Activated naive CD8-positive, alpha-beta T cell treated with anti-CD3 and anti-CD28 coated beads, Interleukin-2, amount 10 ng/mL, durations not matched to agents 7 days and 5 days (primary cell): ENCODE measurements at regions not wholly inside any gene's neighbourhood (a gene's known extent, or its start where the extent isn't known, plus 50 kb on each side); places are given as distances from the start of the nearest gene placed in this dataset.

Experiments used
- ATAC-seq: fragments of 150-1000 bp; cut with Tn5 transposase; one replicate; pipeline ENCODE4 v1.10.0; 2021; ENCODE audit warnings: low read depth, moderate library complexity
- POLR2A ChIA-PET: fragments of 350-600 bp; sonication (Branson Sonifier 250); formaldehyde crosslinking; loops from one replicate; lab custom pipeline; 2021; ENCODE audit warnings: antibody characterized with exemption; lab: Charles Lee
- DNase-seq: peaks from one replicate; pipeline ENCODE4 v3.0.0; 2021
- H3K27ac Mint-ChIP-seq: one replicate; pipeline ENCODE4 v1.8.0; 2022; ENCODE audit warnings: mild to moderate bottlenecking, mixed read lengths
- H3K27me3 Mint-ChIP-seq: one replicate; pipeline ENCODE4 v1.8.0; 2022; ENCODE audit warnings: mild to moderate bottlenecking, moderate library complexity, mixed read lengths
- H3K36me3 Mint-ChIP-seq: one replicate; pipeline ENCODE4 v1.8.0; 2021; ENCODE audit warnings: mild to moderate bottlenecking, mixed read lengths
- H3K4me1 Mint-ChIP-seq: one replicate; pipeline ENCODE4 v1.8.0; 2021; ENCODE audit warnings: mixed read lengths
- H3K4me3 Mint-ChIP-seq: one replicate; pipeline ENCODE4 v1.8.0; 2022; ENCODE audit warnings: mild to moderate bottlenecking, moderate library complexity, mixed read lengths
- H3K9me3 Mint-ChIP-seq: one replicate; pipeline ENCODE4 v1.8.0; 2021; ENCODE audit warnings: mixed read lengths

DNA sequence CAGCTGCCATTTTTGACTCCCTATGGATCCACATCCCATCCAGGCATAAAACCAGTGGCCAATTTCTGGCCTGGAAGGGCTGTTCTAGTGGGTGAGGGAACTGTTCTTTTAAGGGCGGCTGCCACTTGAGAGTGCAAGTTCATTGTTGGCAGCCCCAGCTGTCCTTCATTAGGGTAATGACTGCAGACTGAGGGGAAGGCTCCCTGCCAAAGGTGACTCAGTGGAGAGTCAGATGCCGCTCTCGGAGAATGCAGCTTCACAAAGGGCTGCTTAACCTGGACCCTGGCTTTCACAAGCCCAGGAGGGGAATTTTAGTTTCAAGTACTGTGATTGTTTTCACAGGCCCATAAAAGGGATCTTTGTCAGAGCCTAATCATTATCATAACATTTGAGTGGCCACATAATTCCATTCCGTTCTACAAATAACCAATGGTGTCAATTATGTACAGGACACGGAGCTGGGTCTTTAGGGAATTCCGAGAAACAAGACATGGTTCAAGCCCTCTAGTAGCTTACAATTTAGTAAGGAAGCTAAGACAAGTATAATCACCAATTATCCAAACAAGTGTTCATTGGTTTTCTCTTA, 235.7 kb downstream of the CDCA7 start:
- DNase-seq, result no peak
- Mint-ChIP-seq H3K4me3 (no peak overlapping the region), H3K9me3 (peaks cover 9% of the 10 kb centered on the region), H3K4me1 (no peaks in the 10 kb centered on the region), H3K27ac (no peak overlapping the region), H3K36me3 (peaks cover 2% of the 10 kb centered on the region), H3K27me3 (peaks cover 14% of the 10 kb centered on the region)
- POLR2A ChIA-PET, result no interaction called here
- no peak for ATAC-seq

DNA sequence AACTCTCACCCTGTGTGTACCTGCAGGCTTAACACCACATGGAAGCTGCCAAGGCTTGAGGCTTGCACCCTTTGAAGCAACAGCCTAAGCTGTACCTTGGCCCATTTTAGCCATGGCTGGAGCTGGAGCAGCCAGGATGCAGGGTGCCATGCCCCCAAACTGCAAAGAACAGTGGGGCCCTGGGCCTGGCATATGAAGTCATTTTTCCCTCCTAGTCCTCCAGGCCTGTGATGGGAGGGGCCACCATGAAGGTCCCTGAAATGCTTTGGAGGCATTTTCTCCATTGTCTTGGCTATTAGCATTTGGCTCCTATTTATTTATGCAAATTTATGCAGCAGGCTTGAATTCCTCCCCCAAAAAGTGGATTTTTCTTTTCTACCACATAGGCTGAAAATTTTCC, 238.4 kb downstream of the CDCA7 start:
- Mint-ChIP-seq H3K4me3 (no peak overlapping the region), H3K27me3 (peaks cover 12% of the 10 kb centered on the region), H3K4me1 (no peaks in the 10 kb centered on the region), H3K27ac (no peak overlapping the region), H3K9me3 (peaks cover 9% of the 10 kb centered on the region), H3K36me3 (peaks cover 2% of the 10 kb centered on the region)
- no peak for DNase-seq
- ATAC-seq, result no peak
- POLR2A ChIA-PET, result no interaction called here

DNA sequence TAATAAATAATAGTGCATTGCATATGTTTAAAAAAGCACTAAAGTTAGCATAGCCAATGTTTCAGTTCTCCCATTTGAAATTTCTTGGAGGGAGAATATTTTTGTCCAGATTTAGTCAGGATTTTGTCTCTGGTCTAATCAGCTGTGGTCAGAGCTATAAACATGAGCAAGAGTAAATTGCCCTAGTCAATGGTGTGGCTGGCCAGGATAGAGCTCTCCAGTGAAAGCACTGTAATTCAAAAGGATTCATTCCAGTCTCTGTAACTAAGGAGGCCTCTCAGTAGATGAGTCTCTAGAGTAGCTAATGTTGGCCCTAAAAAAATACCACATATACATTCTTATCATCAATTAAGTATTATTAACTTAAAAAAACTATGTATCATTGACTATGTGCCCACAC, 241.6 kb downstream of the CDCA7 start:
- H3K4me3 Mint-ChIP-seq, result no peak overlapping the region
- peaks cover 9% of the 10 kb centered on the region for H3K9me3 Mint-ChIP-seq
- POLR2A ChIA-PET, result no interaction called here
- H3K4me1 Mint-ChIP-seq, result no peaks in the 10 kb centered on the region
- peaks cover 23% of the 10 kb centered on the region for H3K27me3 Mint-ChIP-seq
- peaks cover 2% of the 10 kb centered on the region for H3K36me3 Mint-ChIP-seq
- H3K27ac Mint-ChIP-seq, result no peak overlapping the region
- DNase-seq (no peak), ATAC-seq (no peak)

DNA sequence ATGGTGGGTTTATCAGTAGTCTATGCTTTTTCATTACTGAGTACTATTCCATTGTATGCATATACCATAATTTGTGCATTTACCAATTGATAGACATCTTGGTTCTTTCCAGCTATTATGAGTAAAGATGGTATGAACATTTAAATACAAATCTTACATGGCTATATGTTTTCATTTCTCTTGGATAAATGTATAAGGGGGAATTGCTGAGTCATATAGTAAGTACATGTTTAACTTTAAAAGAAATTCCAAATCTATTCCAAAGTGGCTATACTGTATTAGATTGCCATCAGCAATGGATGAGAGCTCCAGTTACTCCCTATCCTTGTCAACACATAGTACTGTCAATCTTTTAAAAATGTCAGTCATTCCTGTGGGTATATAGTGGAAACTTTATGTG, 243.9 kb downstream of the CDCA7 start:
- peaks cover 23% of the 10 kb centered on the region for H3K27me3 Mint-ChIP-seq
- H3K9me3 Mint-ChIP-seq, result peaks cover 4% of the 10 kb centered on the region
- no peaks in the 10 kb centered on the region for H3K4me1 Mint-ChIP-seq
- DNase-seq (no peak), ATAC-seq (no peak)
- no peak overlapping the region for H3K4me3 Mint-ChIP-seq
- peaks cover 2% of the 10 kb centered on the region for H3K36me3 Mint-ChIP-seq
- POLR2A ChIA-PET, result no interaction called here
- H3K27ac Mint-ChIP-seq, result no peak overlapping the region

DNA sequence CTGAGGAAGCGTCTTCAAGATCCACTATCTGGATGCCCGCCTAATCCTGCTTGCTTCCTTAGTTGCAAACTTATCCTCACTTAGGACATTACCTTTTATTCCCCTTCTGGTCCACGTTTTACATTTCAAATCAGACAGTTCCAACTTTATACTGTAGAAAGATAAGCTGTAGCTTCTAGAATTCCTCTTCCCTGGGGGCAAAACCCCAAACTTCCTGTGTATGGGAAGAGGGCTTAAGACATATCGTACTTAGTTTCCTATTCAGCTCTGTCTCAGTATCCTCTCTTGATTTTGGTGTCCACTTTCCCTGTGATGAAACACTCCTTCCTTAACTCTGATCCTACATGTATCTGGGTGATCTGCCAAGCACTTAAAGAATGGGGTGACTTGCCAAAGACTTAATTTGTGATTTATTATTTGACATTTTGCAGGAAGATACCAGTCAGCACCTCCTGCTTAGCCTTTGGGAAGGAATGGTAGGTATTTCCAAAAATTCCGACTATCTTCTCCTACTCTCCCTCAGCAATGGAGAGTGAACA, 245.2 kb downstream of the CDCA7 start:
- Mint-ChIP-seq H3K27ac (no peak overlapping the region), H3K36me3 (no peaks in the 10 kb centered on the region), H3K4me3 (no peak overlapping the region), H3K9me3 (peaks cover 2% of the 10 kb centered on the region), H3K4me1 (no peaks in the 10 kb centered on the region), H3K27me3 (peaks cover 15% of the 10 kb centered on the region)
- POLR2A ChIA-PET, result no interaction called here
- ATAC-seq (no peak), DNase-seq (no peak)

DNA sequence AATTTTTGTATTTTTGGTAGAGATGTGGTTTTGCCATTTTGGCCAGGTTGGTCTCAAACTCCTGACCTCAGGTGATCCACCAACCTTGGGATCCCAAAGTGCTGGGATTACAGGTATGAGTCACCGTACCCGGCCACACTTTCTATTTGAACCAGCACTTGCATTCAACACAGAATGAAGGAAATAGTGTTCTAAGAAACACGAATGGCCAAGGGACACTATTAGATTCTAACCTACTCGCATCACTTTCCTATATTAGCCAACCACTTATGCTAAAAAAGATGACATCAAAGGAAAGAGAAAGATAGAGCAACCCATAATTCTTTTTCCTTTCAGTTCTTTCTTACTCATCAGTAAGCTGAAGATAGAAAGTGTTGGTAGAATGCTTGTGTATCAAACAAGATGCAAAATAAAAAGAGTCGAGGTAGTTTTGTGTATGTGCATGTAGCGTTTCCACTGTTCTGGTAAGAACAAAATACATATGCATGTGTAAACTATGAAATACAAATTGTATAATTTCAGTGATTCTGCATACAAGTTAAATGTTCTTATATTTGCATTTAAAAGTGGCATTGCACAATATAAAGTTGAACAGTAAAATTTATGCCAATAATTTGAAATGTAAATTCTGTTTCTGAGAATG, 247.6 kb downstream of the CDCA7 start:
- POLR2A ChIA-PET, result no interaction called here
- H3K4me3 Mint-ChIP-seq, result no peak overlapping the region
- no peak for DNase-seq

DNA sequence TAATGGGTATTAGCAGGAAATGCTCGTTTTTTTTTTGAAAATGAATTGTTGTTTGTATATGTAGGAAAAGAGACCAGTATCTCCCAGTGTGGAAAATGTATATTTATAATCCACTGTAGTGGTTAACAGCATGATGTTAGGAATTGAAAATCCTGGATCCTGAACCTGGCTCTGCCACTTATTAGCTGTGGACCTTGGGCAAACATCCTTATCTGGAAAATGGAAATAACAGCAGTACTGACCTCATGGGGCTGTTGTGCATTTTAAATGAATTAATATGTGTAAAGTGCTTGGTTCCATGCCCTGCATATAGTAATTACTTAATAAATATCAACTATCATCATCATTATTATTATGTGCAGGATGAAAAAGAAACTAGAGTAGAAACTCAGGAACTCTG, 251.3 kb downstream of the CDCA7 start:
- H3K4me1 Mint-ChIP-seq, result no peaks in the 10 kb centered on the region
- H3K36me3 Mint-ChIP-seq, result no peaks in the 10 kb centered on the region
- ATAC-seq (no peak), DNase-seq (no peak)
- peaks cover 6% of the 10 kb centered on the region for H3K9me3 Mint-ChIP-seq
- no peak overlapping the region for H3K4me3 Mint-ChIP-seq
- H3K27me3 Mint-ChIP-seq, result peaks cover 31% of the 10 kb centered on the region
- H3K27ac Mint-ChIP-seq, result no peak overlapping the region
- POLR2A ChIA-PET, result no interaction called here

More for the DNA sequence above, 247.6 kb downstream of the CDCA7 start:
- H3K9me3 Mint-ChIP-seq, result peaks cover 4% of the 10 kb centered on the region
- H3K36me3 Mint-ChIP-seq, result no peaks in the 10 kb centered on the region
- H3K4me1 Mint-ChIP-seq, result no peaks in the 10 kb centered on the region
- H3K27ac Mint-ChIP-seq, result no peak overlapping the region
- no peak for ATAC-seq
- H3K27me3 Mint-ChIP-seq, result peaks cover 23% of the 10 kb centered on the region

DNA sequence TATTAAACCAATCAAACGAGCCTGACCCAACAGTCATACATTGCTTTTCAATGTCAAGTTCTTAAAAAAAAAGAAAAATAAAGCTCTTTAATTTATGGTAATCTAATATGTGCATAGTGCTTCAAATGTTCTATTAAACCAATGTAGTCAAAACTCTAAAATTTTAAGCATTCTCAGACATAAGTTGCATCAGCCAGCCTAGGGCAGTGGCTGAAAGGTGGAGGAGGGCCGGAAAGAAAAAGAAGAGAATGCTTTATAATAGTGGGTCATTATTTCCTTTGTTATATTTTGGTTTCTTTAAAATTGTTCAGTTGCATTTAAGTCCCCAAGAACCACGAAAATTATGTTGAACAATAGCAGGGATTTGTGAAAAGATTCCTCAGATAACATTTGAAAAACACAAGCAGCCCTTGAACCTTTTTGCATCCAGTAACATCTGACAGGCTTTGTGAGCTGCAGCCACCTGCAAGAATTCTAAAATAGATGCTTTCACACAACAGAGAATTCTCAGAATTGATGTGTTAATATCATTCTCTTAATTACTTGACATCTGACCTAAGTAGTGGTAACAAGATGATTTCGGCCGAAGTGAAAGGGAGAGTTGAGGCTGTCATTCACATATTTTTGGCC, 252.1 kb downstream of the CDCA7 start:
- Mint-ChIP-seq H3K36me3 (no peaks in the 10 kb centered on the region), H3K4me1 (no peaks in the 10 kb centered on the region), H3K9me3 (peaks cover 6% of the 10 kb centered on the region), H3K27ac (no peak overlapping the region), H3K27me3 (peaks cover 35% of the 10 kb centered on the region), H3K4me3 (no peak overlapping the region)
- POLR2A ChIA-PET, result no interaction called here
- DNase-seq (no peak), ATAC-seq (no peak)

DNA sequence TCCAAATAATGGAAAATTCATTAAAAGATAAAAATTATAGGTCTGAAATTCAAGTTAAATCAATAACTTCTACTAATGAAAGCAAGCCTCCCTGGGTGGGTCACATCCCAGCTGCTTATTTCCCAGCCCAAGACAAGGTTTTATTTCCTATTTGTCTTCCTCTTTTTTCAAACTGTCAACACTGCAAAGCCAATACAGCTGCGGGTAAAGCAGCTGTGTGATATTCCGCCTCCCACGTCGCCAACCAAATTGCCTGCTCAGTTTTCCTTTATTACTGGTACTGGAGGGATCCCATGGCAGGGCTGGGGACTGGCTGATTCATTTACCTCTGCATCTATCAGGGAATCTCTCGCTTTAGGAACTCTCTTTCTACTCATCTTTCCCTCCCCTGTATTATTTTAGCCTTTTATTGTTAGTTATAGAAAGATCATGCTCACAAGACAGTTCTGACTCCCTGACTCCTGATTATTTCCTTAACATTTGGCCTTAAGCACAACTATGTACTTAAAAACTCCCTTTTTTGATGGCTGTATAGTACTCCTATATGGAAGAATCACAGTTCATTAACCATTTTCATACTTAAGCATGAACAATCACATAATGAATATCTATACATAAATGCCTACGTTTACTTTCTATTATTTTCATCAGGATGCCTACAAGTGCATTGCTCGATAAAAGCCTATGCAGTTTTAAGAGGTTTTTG, 253.1 kb downstream of the CDCA7 start:
- no peak overlapping the region for H3K4me3 Mint-ChIP-seq
- ATAC-seq (no peak), DNase-seq (no peak)
- peaks cover 6% of the 10 kb centered on the region for H3K9me3 Mint-ChIP-seq
- H3K4me1 Mint-ChIP-seq, result no peaks in the 10 kb centered on the region
- H3K27ac Mint-ChIP-seq, result no peak overlapping the region
- POLR2A ChIA-PET, result no interaction called here
- H3K36me3 Mint-ChIP-seq, result no peaks in the 10 kb centered on the region
- H3K27me3 Mint-ChIP-seq, result peaks cover 36% of the 10 kb centered on the region

DNA sequence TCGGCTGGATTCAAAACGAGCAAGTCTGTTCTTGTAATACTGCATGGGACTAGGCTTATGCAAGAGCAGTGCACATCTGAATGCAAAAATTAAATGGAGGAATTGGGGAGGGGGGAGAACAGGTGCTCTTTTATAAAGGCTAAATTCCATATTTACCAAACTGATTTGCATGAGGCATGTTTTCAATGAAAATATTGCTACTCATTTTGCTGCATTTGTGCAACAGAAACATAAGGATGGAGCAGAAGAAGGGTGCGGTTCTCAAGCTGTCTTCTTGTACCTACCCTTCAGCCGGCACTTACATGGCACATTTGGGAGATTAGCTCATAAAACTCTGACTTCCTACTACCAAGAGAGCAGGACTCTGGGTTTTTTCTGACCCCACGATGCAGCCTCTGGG, 256.4 kb downstream of the CDCA7 start:
- DNase-seq, result no peak
- Mint-ChIP-seq H3K4me3 (no peak overlapping the region), H3K4me1 (no peaks in the 10 kb centered on the region), H3K9me3 (peaks cover 2% of the 10 kb centered on the region), H3K27ac (no peak overlapping the region), H3K27me3 (peaks cover 39% of the 10 kb centered on the region), H3K36me3 (no peaks in the 10 kb centered on the region)
- ATAC-seq, result no peak
- POLR2A ChIA-PET, result no interaction called here

DNA sequence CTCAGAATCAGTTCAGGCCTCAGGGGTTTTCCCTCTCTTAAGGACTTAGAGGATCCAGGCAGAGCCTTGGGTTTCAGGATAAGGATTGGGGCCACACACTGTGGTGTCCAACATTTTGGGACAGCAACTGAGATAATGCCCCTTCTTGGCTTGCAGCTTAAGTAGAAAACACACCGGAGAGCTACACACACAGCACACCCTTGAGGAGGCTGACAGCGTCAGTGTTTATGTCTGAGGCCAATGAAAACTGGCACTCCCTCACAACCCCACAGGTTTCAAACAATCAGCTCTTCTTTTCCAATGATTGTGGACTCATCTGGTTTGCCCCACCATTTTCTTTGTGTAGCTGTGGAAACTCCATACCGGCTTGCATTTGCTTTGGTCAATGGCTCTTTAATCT, 257.7 kb downstream of the CDCA7 start:
- Mint-ChIP-seq H3K4me3 (no peak overlapping the region), H3K27ac (no peak overlapping the region), H3K27me3 (peaks cover 31% of the 10 kb centered on the region), H3K4me1 (no peaks in the 10 kb centered on the region), H3K9me3 (peaks cover 2% of the 10 kb centered on the region), H3K36me3 (no peaks in the 10 kb centered on the region)
- no peak for ATAC-seq
- no peak for DNase-seq
- POLR2A ChIA-PET, result no interaction called here

DNA sequence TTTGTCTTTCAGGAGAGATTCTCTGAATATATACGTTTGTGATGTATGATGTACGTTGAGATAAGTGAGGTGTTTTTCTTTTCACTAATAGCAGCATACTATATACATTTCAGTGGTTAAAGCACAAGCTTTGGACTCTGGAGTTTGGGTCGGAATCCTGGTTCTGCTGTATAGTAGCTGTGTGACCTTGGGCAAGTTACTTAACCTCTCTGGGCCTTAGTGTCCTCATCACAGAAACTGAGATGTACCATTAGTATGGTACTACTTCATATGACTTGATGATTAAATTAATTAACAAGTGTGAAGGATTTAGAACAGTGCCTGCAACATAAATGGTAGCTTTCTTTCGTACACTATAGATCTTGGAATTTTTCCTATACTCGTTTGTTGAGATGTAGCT, 258.7 kb downstream of the CDCA7 start:
- H3K36me3 Mint-ChIP-seq, result no peaks in the 10 kb centered on the region
- DNase-seq, result no peak
- ATAC-seq, result no peak
- POLR2A ChIA-PET, result no interaction called here
- H3K4me1 Mint-ChIP-seq, result no peaks in the 10 kb centered on the region
- peaks cover 23% of the 10 kb centered on the region for H3K27me3 Mint-ChIP-seq
- no peaks in the 10 kb centered on the region for H3K9me3 Mint-ChIP-seq
- H3K27ac Mint-ChIP-seq, result no peak overlapping the region
- H3K4me3 Mint-ChIP-seq, result no peak overlapping the region

DNA sequence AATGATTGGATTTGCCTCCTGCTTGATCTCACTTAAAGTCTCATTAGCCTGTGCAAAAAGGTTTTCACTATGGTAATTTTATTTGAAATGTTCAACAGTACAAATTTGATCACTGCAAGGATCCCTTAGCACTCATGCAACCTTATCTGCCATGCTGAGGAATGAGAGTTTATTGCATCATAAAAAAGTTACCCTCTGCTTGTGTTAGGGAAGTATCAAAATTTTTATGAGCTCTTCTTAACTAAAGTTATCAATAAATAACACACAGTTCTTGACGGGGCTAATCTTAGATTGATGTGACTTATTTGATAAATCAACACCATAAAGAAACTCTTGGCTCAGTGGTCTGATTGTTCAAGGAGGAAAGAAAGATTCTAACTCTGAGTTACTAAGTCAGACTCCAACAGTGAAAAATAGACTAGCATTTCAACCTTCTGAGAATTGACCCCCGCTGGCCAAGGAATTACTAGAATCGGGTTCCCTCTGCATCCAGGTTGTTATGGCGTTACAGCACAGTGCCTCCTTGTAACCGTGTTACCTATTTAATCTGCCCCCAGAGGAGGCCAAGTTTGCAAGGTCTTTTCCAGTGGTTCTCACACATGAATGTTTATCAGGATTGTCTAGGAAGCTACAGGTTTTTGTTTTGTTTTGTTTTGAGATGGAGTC, 259.7 kb downstream of the CDCA7 start:
- POLR2A ChIA-PET, result no interaction called here
- peaks cover 21% of the 10 kb centered on the region for H3K27me3 Mint-ChIP-seq
- no peaks in the 10 kb centered on the region for H3K36me3 Mint-ChIP-seq
- no peaks in the 10 kb centered on the region for H3K4me1 Mint-ChIP-seq
- no peak overlapping the region for H3K4me3 Mint-ChIP-seq
- ATAC-seq, result no peak
- H3K27ac Mint-ChIP-seq, result no peak overlapping the region
- H3K9me3 Mint-ChIP-seq, result no peaks in the 10 kb centered on the region
- no peak for DNase-seq
